Tibial nerve (tissue), 3 donors: ENCODE measurements at regions not wholly inside any gene's neighbourhood (a gene's known extent, or its start where the extent isn't known, plus 50 kb on each side); places are given as distances from the start of the nearest gene placed in this dataset.

Source experiments
- CTCF ChIP-seq, 5 experiments: fragments of 200-600 bp in 3 of 5; fragments of 450-650 bp in 2 of 5; sonication (generic) in 3 of 5; IDR thresholded peaks; one replicate each; pipeline ENCODE4 v1.5.1; 2016 to 2019; ENCODE audit warnings: antibody characterized with exemption in 5 of 5, mild to moderate bottlenecking in 3 of 5, moderate library complexity in 2 of 5
- POLR2A ChIP-seq, 2 donors: fragments of 450-650 bp; IDR thresholded peaks; one replicate each; pipeline ENCODE4 v1.6.1; 2017; ENCODE audit warnings: antibody characterized with exemption in 2 of 2, mild to moderate bottlenecking in 2 of 2, moderate library complexity in 2 of 2

- no peak for TF ChIP-seq CTCF (IDR thresholded peaks at IDR 0.05)
- TF ChIP-seq POLR2A (IDR thresholded peaks at IDR 0.05) = no peak
These were observed 146.1 kb upstream of the ZEB2 start for GRCh38 chr2:144666032-144666431.
